Neural cell (in vitro differentiated cells): ENCODE measurements at regions not wholly inside any gene's neighbourhood (a gene's known extent, or its start where the extent isn't known, plus 50 kb on each side); places are given as distances from the start of the nearest gene placed in this dataset.

Experiments used
- H2AFZ ChIP-seq: fragments of 200-600, 300-800 bp; sonication (generic), shearing (Covaris generic); 2 replicates; pipeline ENCODE4 v1.6.0; 2014; ENCODE audit warnings: low read depth, mild to moderate bottlenecking, antibody characterized with exemption, low read length, moderate library complexity
- H3F3A ChIP-seq: fragments of 200-600 bp; shearing (Covaris generic); 2 replicates; pipeline ENCODE4 v1.6.1; 2016; ENCODE audit warnings: mild to moderate bottlenecking, moderate library complexity, mixed read lengths, antibody characterized with exemption, low read length; ENCODE audit not compliant: insufficient read depth, poor library complexity, severe bottlenecking
- H3K27ac ChIP-seq: fragments of 200-600, 300-800 bp; sonication (generic), shearing (Covaris generic); 2 replicates; pipeline ENCODE4 v1.5.1; 2014; ENCODE audit warnings: mild to moderate bottlenecking, low read length, moderate library complexity
- H3K27me3 ChIP-seq: fragments of 300-800, 200-600 bp; sonication (generic), shearing (Covaris generic); 2 replicates; pipeline ENCODE4 v1.6.0; 2014; ENCODE audit warnings: mild to moderate bottlenecking, low read depth, low read length, moderate library complexity; ENCODE audit not compliant: insufficient read depth
- H3K36me3 ChIP-seq: fragments of 300-800, 200-600 bp; sonication (generic), shearing (Covaris generic); 2 replicates; pipeline ENCODE4 v1.5.1; 2014; ENCODE audit warnings: mild to moderate bottlenecking, antibody characterized with exemption, low read length, moderate library complexity; ENCODE audit not compliant: insufficient read depth
- H3K4me2 ChIP-seq: fragments of 300-800, 200-600 bp; sonication (generic), shearing (Covaris generic); 2 replicates; pipeline ENCODE4 v1.6.0; 2014; ENCODE audit warnings: mild to moderate bottlenecking, low read length
- H3K4me3 ChIP-seq: fragments of 300-800, 200-600 bp; sonication (generic), shearing (Covaris generic); 2 replicates; pipeline ENCODE4 v1.5.1; 2014; ENCODE audit warnings: mild to moderate bottlenecking, low read length, moderate library complexity
- H3K79me2 ChIP-seq: fragments of 200-600 bp; shearing (Covaris generic); replicated peaks from 2 replicates; pipeline ENCODE4 v1.6.0; 2014; ENCODE audit warnings: mild to moderate bottlenecking, low read length, moderate library complexity; ENCODE audit not compliant: insufficient read depth
- H3K9ac ChIP-seq: fragments of 300-800, 200-600 bp; sonication (generic), shearing (Covaris generic); 2 replicates; pipeline ENCODE4 v1.6.1; 2016; ENCODE audit warnings: mild to moderate bottlenecking, low read length, mixed read lengths
- H3K9me2 ChIP-seq: fragments of 200-600 bp; shearing (Covaris generic); 2 replicates; pipeline ENCODE4 v1.6.1; 2016; ENCODE audit warnings: mild to moderate bottlenecking, low read length, mixed read lengths; ENCODE audit not compliant: insufficient read depth
- H3K9me3 ChIP-seq: fragments of 200-600, 300-800 bp; sonication (generic), shearing (Covaris generic); 2 replicates; pipeline ENCODE4 v1.6.1; 2016; ENCODE audit warnings: mild to moderate bottlenecking, mixed run types, low read length, moderate library complexity, mixed read lengths
- H4K20me1 ChIP-seq: fragments of 200-600 bp; shearing (Covaris generic); 2 replicates; pipeline ENCODE4 v1.6.1; 2016; ENCODE audit warnings: mild to moderate bottlenecking, mixed run types; ENCODE audit not compliant: insufficient read depth
- EP300 ChIP-seq: fragments of 450-650 bp; conservative IDR thresholded peaks from 2 replicates; pipeline ENCODE4 v1.6.1; 2014; ENCODE audit warnings: antibody characterized with exemption, mild to moderate bottlenecking, moderate library complexity; ENCODE audit not compliant: poor library complexity, severe bottlenecking
- EZH2 ChIP-seq: fragments of 200-600, 300-800 bp; shearing (Covaris generic), sonication (generic); IDR thresholded peaks from 2 replicates; pipeline ENCODE4 v1.6.1; 2014; ENCODE audit warnings: antibody characterized with exemption, low read length, borderline replicate concordance, mild to moderate bottlenecking; ENCODE audit not compliant: insufficient read depth, poor library complexity, severe bottlenecking
- MXI1 ChIP-seq: fragments of 450-650 bp; conservative IDR thresholded peaks from 2 replicates; pipeline ENCODE4 v1.6.1; 2014; ENCODE audit warnings: antibody characterized with exemption, mild to moderate bottlenecking; ENCODE audit not compliant: poor library complexity, severe bottlenecking
- POLR2AphosphoS5 ChIP-seq: IDR thresholded peaks from 2 replicates; pipeline ENCODE4 v1.6.1; 2012
- RAD21 ChIP-seq: fragments of 450-650 bp; conservative IDR thresholded peaks from 2 replicates; pipeline ENCODE4 v1.6.1; 2014; ENCODE audit warnings: antibody characterized with exemption, mild to moderate bottlenecking, moderate library complexity
- SMC3 ChIP-seq: fragments of 450-650 bp; conservative IDR thresholded peaks from 2 replicates; pipeline ENCODE4 v1.6.1; 2014; ENCODE audit warnings: antibody characterized with exemption, mild to moderate bottlenecking, moderate library complexity; ENCODE audit not compliant: poor library complexity
- TAF1 ChIP-seq: IDR thresholded peaks from 2 replicates; pipeline ENCODE4 v1.6.1; 2012; ENCODE audit warnings: low read depth
- TF ChIP-seq, protein P1 (sequence below): IDR thresholded peaks from 2 replicates; pipeline ENCODE4 v1.6.1; 2012; ENCODE audit warnings: borderline replicate concordance
- TF ChIP-seq, protein P2 (sequence below): fragments of 450-650 bp; IDR thresholded peaks from 2 replicates; pipeline ENCODE4 v1.5.1; 2014; ENCODE audit warnings: antibody characterized with exemption, mild to moderate bottlenecking, moderate library complexity; ENCODE audit not compliant: poor library complexity, severe bottlenecking

DNA sequence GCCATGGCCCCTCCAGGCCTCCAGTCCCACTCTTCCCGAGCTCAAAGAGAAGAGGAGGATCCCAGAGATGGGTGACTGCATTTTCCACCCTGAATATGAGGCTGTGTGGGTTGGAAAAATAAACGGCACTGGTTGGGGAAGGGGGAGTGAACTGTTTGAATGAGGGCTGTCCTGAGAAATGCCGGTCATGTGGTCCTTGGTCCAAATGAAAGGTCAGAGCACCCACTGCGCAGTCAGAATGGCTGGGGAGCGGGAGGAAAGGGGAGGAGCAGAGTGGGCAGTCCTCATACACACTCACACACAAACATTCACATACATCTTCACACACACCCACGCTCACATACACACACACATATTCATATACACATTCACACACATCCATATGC, 83.1 kb downstream of the MRPL14 start:
- Histone ChIP-seq H3K4me2 (no peak overlapping the region), H4K20me1 (no peaks in the 10 kb centered on the region), H2AFZ (no peak overlapping the region), H3K9me3 (no peaks in the 10 kb centered on the region), H3K27me3 (no peaks in the 10 kb centered on the region), H3K4me3 (no peak overlapping the region), H3K9ac (no peak overlapping the region), H3K9me2 (no peaks in the 10 kb centered on the region), H3K36me3 (no peaks in the 10 kb centered on the region), H3K27ac (no peak overlapping the region), H3F3A (no peaks in the 10 kb centered on the region), H3K79me2 (no peaks in the 10 kb centered on the region)
- TF ChIP-seq EP300 (no peak), MXI1 (no peak), RAD21 (no peak), POLR2AphosphoS5 (no peak), SMC3 (no peak), EZH2 (no peak), TAF1 (no peak)
- TF ChIP-seq, protein P1, sequence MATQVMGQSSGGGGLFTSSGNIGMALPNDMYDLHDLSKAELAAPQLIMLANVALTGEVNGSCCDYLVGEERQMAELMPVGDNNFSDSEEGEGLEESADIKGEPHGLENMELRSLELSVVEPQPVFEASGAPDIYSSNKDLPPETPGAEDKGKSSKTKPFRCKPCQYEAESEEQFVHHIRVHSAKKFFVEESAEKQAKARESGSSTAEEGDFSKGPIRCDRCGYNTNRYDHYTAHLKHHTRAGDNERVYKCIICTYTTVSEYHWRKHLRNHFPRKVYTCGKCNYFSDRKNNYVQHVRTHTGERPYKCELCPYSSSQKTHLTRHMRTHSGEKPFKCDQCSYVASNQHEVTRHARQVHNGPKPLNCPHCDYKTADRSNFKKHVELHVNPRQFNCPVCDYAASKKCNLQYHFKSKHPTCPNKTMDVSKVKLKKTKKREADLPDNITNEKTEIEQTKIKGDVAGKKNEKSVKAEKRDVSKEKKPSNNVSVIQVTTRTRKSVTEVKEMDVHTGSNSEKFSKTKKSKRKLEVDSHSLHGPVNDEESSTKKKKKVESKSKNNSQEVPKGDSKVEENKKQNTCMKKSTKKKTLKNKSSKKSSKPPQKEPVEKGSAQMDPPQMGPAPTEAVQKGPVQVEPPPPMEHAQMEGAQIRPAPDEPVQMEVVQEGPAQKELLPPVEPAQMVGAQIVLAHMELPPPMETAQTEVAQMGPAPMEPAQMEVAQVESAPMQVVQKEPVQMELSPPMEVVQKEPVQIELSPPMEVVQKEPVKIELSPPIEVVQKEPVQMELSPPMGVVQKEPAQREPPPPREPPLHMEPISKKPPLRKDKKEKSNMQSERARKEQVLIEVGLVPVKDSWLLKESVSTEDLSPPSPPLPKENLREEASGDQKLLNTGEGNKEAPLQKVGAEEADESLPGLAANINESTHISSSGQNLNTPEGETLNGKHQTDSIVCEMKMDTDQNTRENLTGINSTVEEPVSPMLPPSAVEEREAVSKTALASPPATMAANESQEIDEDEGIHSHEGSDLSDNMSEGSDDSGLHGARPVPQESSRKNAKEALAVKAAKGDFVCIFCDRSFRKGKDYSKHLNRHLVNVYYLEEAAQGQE = no peak
- TF ChIP-seq, protein P2, sequence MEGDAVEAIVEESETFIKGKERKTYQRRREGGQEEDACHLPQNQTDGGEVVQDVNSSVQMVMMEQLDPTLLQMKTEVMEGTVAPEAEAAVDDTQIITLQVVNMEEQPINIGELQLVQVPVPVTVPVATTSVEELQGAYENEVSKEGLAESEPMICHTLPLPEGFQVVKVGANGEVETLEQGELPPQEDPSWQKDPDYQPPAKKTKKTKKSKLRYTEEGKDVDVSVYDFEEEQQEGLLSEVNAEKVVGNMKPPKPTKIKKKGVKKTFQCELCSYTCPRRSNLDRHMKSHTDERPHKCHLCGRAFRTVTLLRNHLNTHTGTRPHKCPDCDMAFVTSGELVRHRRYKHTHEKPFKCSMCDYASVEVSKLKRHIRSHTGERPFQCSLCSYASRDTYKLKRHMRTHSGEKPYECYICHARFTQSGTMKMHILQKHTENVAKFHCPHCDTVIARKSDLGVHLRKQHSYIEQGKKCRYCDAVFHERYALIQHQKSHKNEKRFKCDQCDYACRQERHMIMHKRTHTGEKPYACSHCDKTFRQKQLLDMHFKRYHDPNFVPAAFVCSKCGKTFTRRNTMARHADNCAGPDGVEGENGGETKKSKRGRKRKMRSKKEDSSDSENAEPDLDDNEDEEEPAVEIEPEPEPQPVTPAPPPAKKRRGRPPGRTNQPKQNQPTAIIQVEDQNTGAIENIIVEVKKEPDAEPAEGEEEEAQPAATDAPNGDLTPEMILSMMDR = no peak

DNA sequence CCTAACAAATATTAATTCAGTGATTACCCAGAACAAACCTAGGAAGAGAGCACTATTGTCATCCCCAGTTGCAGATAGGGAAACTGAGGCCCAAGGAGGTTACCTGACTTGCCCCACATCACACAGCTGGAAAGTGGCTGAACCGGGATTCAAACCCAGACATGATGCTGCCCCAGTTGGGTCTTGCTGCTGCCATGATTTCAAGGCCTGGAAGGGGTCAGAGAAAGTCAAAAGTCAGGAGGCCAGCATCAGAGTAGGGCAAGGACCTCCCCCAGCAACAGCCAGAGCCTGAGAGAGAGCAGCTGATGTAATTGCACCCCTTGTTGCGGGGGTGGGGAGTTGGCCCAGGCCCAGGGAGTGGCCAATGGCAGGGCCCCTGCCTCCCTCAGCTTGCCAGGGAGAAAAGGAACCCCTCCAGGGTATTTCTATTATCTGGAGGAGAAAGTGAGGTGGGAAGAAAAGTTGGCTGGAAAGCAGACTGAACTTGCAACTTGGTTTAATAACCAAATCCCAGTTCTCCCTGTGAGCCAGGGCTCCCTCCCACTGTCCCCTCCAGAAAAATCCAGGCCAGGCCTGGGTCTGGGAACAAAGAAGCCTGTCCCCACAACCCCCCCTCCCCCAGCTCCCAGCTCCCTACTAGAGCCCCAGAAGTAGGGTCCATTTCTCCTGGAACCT, 83.6 kb downstream of the MRPL14 start:
- Histone ChIP-seq H4K20me1 (no peaks in the 10 kb centered on the region), H3K9ac (no peak overlapping the region), H3K27ac (no peak overlapping the region), H2AFZ (no peak overlapping the region), H3K9me2 (no peaks in the 10 kb centered on the region), H3K4me2 (no peak overlapping the region), H3K36me3 (no peaks in the 10 kb centered on the region), H3K79me2 (no peaks in the 10 kb centered on the region), H3K27me3 (no peaks in the 10 kb centered on the region), H3F3A (no peaks in the 10 kb centered on the region), H3K4me3 (no peak overlapping the region), H3K9me3 (no peaks in the 10 kb centered on the region)
- TF ChIP-seq EZH2 (no peak), EP300 (no peak), SMC3 (no peak), POLR2AphosphoS5 (no peak), RAD21 (no peak), TAF1 (no peak), MXI1 (no peak)
- TF ChIP-seq, protein P1 = no peak
- TF ChIP-seq, protein P2 = no peak
